ENCODE measurements at regions not wholly inside any gene's neighbourhood (a gene's known extent, or its start where the extent isn't known, plus 50 kb on each side); places are given as distances from the start of the nearest gene placed in this dataset.

- no peak for TF ChIP-seq CTCF (IDR thresholded peaks at IDR 0.05)
- no peak for TF ChIP-seq POLR2A (IDR thresholded peaks at IDR 0.05)
Observed at GRCh38 chr16:86085795-86086194, 186.8 kb downstream of the IRF8 start.
